ENCODE measurements at regions not wholly inside any gene's neighbourhood (a gene's known extent, or its start where the extent isn't known, plus 50 kb on each side); places are given as distances from the start of the nearest gene placed in this dataset.

- DNase-seq (ENCODE audit: low spot score) = no peak
These were observed 50.7 kb downstream of the TAS2R16 start for GRCh38 chr7:122944682-122945303.

GRCh38 chr7:122942765-122943164 is 52.7 kb downstream of the TAS2R16 start:
- DNase-seq (ENCODE audit: low spot score) = peak; percentile 28

DNA sequence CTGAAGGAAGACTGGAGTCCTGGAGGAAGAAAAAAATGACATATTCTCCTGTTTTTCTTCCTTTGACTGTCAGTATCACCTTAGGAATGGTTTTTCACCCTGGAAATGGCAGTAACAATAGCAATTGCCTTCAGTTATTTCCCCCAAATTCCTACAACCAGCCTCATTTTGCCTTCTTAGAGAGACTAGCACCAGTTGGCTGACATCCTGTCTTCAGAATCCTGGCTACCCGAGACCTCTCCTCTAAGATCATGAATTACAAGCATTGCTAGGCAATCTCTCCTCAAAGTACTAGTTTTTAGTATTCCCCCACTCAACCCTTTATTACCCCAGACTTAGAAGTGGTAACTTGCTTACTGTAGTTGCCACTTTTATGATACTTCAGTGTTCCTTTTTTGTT is 53.4 kb downstream of the TAS2R16 start:
- peak; percentile 32 for DNase-seq (ENCODE audit: low spot score)
